Lower leg skin (tissue), 4 donors: ENCODE measurements at regions not wholly inside any gene's neighbourhood (a gene's known extent, or its start where the extent isn't known, plus 50 kb on each side); places are given as distances from the start of the nearest gene placed in this dataset.

ENCODE experiments used
- DNase-seq, 2 donors: peaks; one replicate each; pipeline ENCODE4 v3.0.0-alpha.2; 2019; ENCODE audit warnings: low spot score in 2 of 2
- H3K4me3 ChIP-seq: fragments of 200-600 bp; sonication (generic); 2 replicates; pipeline ENCODE4 v1.5.1; 2017; ENCODE audit warnings: mild to moderate bottlenecking, low read depth; ENCODE audit not compliant: poor library complexity, severe bottlenecking
- CTCF ChIP-seq, 3 donors: fragments of 450-650 bp; IDR thresholded peaks; one replicate each; pipeline ENCODE4 v1.5.1; 2016; ENCODE audit warnings: antibody characterized with exemption in 3 of 3, mild to moderate bottlenecking in 3 of 3, moderate library complexity in 2 of 3
- POLR2A ChIP-seq, 2 donors: fragments of 450-650 bp; IDR thresholded peaks; one replicate each; pipeline ENCODE4 v1.6.1; 2016 to 2017; ENCODE audit warnings: antibody characterized with exemption in 2 of 2, mild to moderate bottlenecking in 1 of 2, moderate library complexity in 1 of 2
- WGBS, 2 donors: methylation state at CpG; one replicate each; pipeline ENCODE4 v1.1.5; 2018; 5-methylcytosine and 5-hydroxymethylcytosine counted together
- intact Hi-C: fragments of 100-400 bp; cut with DNase I; formaldehyde crosslinking; loops from one replicate; pipeline ENCODE4 v1.15.0; 2023; ENCODE audit warnings: low total_unique reads

DNA sequence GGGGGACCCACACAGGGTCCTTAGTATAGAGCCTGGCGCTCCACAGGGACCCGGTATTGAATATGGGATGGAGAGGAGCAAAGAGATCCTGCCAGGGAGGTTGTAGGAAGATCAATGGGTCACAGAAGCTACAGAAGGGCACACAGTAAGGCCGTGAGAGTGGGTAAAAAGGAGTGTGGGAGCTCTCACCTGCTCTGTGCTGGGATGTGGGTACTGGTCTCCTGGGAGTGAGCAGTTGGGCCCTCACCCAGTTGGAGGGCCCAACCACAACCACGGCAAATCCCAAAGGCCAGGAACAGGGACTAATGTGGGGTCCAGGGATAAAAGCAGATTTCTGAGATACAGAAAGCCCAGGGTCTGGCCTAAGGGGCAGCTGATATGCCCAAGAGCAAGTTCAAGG is 59.9 kb upstream of the SMOX start:
- 93% methylated on average over 4 of the region's 4 CpGs for WGBS, 2 donors
- TF ChIP-seq POLR2A (IDR thresholded peaks at IDR 0.05) (no peak), CTCF (IDR thresholded peaks at IDR 0.05) (no peak)
- intact Hi-C loops: loop anchor here (10.0 kb wide), 2 partner anchors 74 to 414 kb away; partner anchors contain the start of gene RNF24
- no peak for DNase-seq
- H3K4me3 ChIP-seq: no peak overlapping the region

- intact Hi-C loops: loop anchor here (10.0 kb wide), 2 partner anchors 73 to 413 kb away; partner anchors contain the start of gene RNF24
- WGBS, 2 donors: 82 to 85% methylated on average over 4 of the region's 4 CpGs
- H3K4me3 ChIP-seq: no peak overlapping the region
- no peak for DNase-seq
- no peak for TF ChIP-seq POLR2A (IDR thresholded peaks at IDR 0.05)
These were observed 60.7 kb upstream of the SMOX start for GRCh38 chr20:4087923-4088322.

DNA sequence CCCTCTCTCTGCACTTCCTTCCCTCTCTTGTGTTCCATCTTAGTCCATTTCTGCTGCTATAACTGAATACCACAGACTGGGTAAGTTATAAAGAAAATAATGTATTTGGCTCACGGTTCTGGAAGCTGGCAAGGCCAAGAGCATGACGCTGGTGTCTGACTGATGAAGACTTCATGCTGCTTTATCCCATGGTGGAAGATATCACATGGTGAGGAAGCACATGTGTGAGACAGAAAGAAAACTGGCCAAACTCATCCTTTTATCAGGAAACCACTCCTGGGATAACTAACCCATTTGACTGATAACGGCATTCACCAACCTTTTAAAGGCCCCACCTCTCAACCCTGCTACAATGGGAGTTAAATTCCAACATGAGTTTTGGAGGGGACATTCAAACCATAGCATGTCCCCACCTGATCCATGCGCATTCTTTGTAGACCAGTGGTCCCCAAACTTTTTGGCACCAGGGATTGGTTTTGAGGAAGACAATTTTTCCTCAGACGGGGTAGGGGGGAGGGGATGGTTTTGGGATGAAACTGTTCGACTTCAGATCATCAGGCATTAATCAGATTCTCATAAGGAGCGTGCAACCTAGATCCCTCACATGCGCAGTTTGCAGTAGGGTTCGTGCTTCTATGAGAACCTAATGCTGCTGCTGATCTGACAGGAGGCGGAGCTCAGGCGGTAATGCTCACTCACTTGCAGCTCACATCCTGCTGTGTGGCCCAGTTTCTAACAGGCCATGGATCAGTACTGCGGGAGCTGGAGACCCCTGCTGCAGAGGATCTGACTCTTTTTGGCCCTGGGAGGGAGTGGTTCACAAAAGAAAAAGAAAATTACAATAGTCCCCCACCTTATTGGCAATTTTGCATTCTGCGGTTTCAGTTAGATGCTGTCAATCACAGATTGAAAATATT is 61.6 kb upstream of the SMOX start:
- no peak overlapping the region for H3K4me3 ChIP-seq
- intact Hi-C loops: loop anchor here (10.0 kb wide), 2 partner anchors 72 to 412 kb away; partner anchors contain the start of gene RNF24
- 82 to 85% methylated on average over 13 of the region's 13 CpGs for WGBS, 2 donors
- no peak for TF ChIP-seq POLR2A (IDR thresholded peaks at IDR 0.05)
- TF ChIP-seq CTCF (IDR thresholded peaks at IDR 0.05): no peak
- peak in 1 of 2 donors; percentile 46 for DNase-seq

DNA sequence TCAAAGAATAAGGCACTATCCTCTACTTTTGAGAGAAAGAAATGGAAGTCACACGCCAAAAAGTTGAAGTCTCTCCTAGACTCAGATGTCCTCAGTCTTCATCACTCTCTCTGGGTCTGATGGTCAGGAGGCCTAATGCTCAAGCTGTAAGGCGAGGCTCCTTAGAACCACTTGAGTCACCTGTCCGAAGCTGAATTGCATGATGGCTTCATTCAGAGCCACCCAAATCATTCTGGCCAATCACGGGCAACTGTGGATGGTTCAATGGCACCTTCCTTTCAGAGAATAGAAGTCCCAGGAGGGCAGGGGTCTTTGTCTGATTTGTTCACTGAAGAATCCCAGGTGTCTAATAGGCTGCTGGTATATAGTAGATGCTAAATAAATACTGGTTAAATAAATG is 63.9 kb upstream of the SMOX start:
- intact Hi-C loops: loop anchor here (10.0 kb wide), 2 partner anchors 70 to 410 kb away; partner anchors contain the start of gene RNF24
- no peak for DNase-seq
- 62 to 82% methylated on average over 4 of the region's 4 CpGs for WGBS, 2 donors
- H3K4me3 ChIP-seq: no peak overlapping the region
- TF ChIP-seq POLR2A (IDR thresholded peaks at IDR 0.05) (no peak), CTCF (IDR thresholded peaks at IDR 0.05) (no peak)

DNA sequence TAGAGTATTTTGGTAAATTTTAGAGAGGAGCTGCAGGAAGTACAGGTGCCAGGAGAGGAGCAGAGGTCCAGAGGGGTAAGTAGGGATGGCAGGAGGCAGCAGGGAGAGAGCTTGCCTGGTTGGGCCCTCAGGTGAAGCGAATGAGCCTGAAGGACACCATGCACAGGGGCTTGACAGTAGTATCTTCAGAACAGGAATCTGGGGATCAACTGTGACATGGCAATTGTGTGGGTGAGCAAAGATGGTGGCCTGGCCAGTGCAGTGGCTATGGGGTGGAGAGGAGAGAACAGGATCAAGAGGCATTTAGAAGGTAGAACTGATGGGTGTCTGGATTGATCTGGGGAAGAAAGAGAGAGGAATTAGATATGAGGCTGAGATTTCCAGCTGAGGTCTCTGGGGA is 64.5 kb upstream of the SMOX start:
- H3K4me3 ChIP-seq: no peak overlapping the region
- TF ChIP-seq POLR2A (IDR thresholded peaks at IDR 0.05) (no peak), CTCF (IDR thresholded peaks at IDR 0.05) (no peak)
- DNase-seq: no peak
- WGBS, 2 donors: 96 to 100% methylated on average over 1 of the region's 1 CpG
- intact Hi-C loops: loop anchor here (10.0 kb wide), 2 partner anchors 69 to 409 kb away; partner anchors contain the start of gene RNF24

GRCh38 chr20:4083098-4083865 is 65.3 kb upstream of the SMOX start:
- DNase-seq: no peak
- TF ChIP-seq POLR2A (IDR thresholded peaks at IDR 0.05): no peak
- TF ChIP-seq CTCF (IDR thresholded peaks at IDR 0.05): no peak
- WGBS, 2 donors: 38 to 47% methylated on average over 6 to 7 of the region's 11 CpGs
- intact Hi-C loops: loop anchor here (10.0 kb wide), 2 partner anchors 68 to 408 kb away; partner anchors contain the start of gene RNF24
- H3K4me3 ChIP-seq: no peak overlapping the region
